Activated B cell treated with CpG ODN at 0.5 μM for 24 hours (primary cell): ENCODE measurements at regions not wholly inside any gene's neighbourhood (a gene's known extent, or its start where the extent isn't known, plus 50 kb on each side); places are given as distances from the start of the nearest gene placed in this dataset.

Experiments
- ATAC-seq: fragments of 200-7000 bp; cut with Tn5 transposase; one replicate; pipeline ENCODE4 v1.10.0; 2021; ENCODE audit warnings: low read depth, mild to moderate bottlenecking, moderate library complexity
- CTCF ChIA-PET: fragments of 350-600 bp; sonication (Branson Sonifier 250); formaldehyde crosslinking; loops from one replicate; lab custom pipeline; 2021; ENCODE audit warnings: antibody characterized with exemption; lab: Charles Lee
- POLR2A ChIA-PET: fragments of 350-600 bp; sonication (Branson Sonifier 250); formaldehyde crosslinking; loops from one replicate; lab custom pipeline; 2021; ENCODE audit warnings: antibody characterized with exemption; lab: Charles Lee
- DNase-seq: peaks from one replicate; pipeline ENCODE4 v3.0.0; 2022
- H3K27ac Mint-ChIP-seq: one replicate; pipeline ENCODE4 v1.8.0; 2020; ENCODE audit warnings: mixed read lengths
- H3K27me3 Mint-ChIP-seq: one replicate; pipeline ENCODE4 v1.8.0; 2021; ENCODE audit warnings: mixed read lengths
- H3K36me3 Mint-ChIP-seq: one replicate; pipeline ENCODE4 v1.8.0; 2021; ENCODE audit warnings: low read depth, mixed read lengths
- H3K4me1 Mint-ChIP-seq: one replicate; pipeline ENCODE4 v1.8.0; 2021; ENCODE audit warnings: mixed read lengths
- H3K4me3 Mint-ChIP-seq: one replicate; pipeline ENCODE4 v1.8.0; 2020; ENCODE audit warnings: mild to moderate bottlenecking, mixed read lengths
- H3K9me3 Mint-ChIP-seq: one replicate; pipeline ENCODE4 v1.8.0; 2020; ENCODE audit warnings: mixed read lengths
- CTCF ChIP-seq: fragments of 200-600 bp; IDR thresholded peaks from one replicate; pipeline ENCODE4 v1.8.0; 2022; ENCODE audit warnings: antibody characterized with exemption, mild to moderate bottlenecking
- intact Hi-C: fragments of 100-400 bp; cut with micrococcal nuclease; formaldehyde crosslinking; loops from one replicate; pipeline ENCODE4 v1.15.1; 2024

GRCh38 chr2:19086231-19086651 lies 272.2 kb downstream of the OSR1 start:
- no peaks in the 10 kb centered on the region for H3K27me3 Mint-ChIP-seq
- H3K4me3 Mint-ChIP-seq = no peak overlapping the region
- H3K9me3 Mint-ChIP-seq = peaks cover 3% of the 10 kb centered on the region
- DNase-seq (no peak), ATAC-seq (no peak)
- CTCF ChIA-PET = no interaction called here
- no peak overlapping the region for H3K27ac Mint-ChIP-seq
- intact Hi-C loops = no loop called here
- POLR2A ChIA-PET = no interaction called here
- no peak for TF ChIP-seq CTCF
- H3K36me3 Mint-ChIP-seq = no peaks in the 10 kb centered on the region
- H3K4me1 Mint-ChIP-seq = no peaks in the 10 kb centered on the region

GRCh38 chr2:19078709-19079108 lies 279.7 kb downstream of the OSR1 start:
- DNase-seq (no peak), ATAC-seq (no peak)
- TF ChIP-seq CTCF = no peak
- Mint-ChIP-seq H3K36me3 (no peaks in the 10 kb centered on the region), H3K9me3 (peaks cover 2% of the 10 kb centered on the region), H3K4me1 (no peaks in the 10 kb centered on the region), H3K27ac (no peak overlapping the region), H3K27me3 (no peaks in the 10 kb centered on the region), H3K4me3 (no peak overlapping the region)
- intact Hi-C loops = no loop called here
- POLR2A ChIA-PET = no interaction called here
- CTCF ChIA-PET = no interaction called here

- DNase-seq = no peak
- H3K4me3 Mint-ChIP-seq = no peak overlapping the region
- CTCF ChIA-PET = no interaction called here
- TF ChIP-seq CTCF = no peak
- no peaks in the 10 kb centered on the region for H3K4me1 Mint-ChIP-seq
- no peaks in the 10 kb centered on the region for H3K27me3 Mint-ChIP-seq
- POLR2A ChIA-PET = no interaction called here
- H3K36me3 Mint-ChIP-seq = no peaks in the 10 kb centered on the region
- intact Hi-C loops = no loop called here
- no peak overlapping the region for H3K27ac Mint-ChIP-seq
- H3K9me3 Mint-ChIP-seq = no peaks in the 10 kb centered on the region
- ATAC-seq = no peak
Measured at GRCh38 chr2:19073522-19073921, 284.9 kb downstream of the OSR1 start.

- ChIA-PET POLR2A (no interaction called here), CTCF (no interaction called here)
- Mint-ChIP-seq H3K4me1 (no peaks in the 10 kb centered on the region), H3K36me3 (no peaks in the 10 kb centered on the region), H3K27me3 (no peaks in the 10 kb centered on the region), H3K4me3 (no peak overlapping the region), H3K27ac (no peak overlapping the region), H3K9me3 (no peaks in the 10 kb centered on the region)
- DNase-seq (no peak), ATAC-seq (no peak)
- intact Hi-C loops = no loop called here
- no peak for TF ChIP-seq CTCF
Measured at GRCh38 chr2:19072161-19072560, 286.3 kb downstream of the OSR1 start.

GRCh38 chr2:19070886-19071285 lies 287.5 kb downstream of the OSR1 start:
- Mint-ChIP-seq H3K4me3 (no peak overlapping the region), H3K27me3 (no peaks in the 10 kb centered on the region), H3K27ac (no peak overlapping the region), H3K9me3 (no peaks in the 10 kb centered on the region), H3K36me3 (no peaks in the 10 kb centered on the region), H3K4me1 (no peaks in the 10 kb centered on the region)
- ATAC-seq (no peak), DNase-seq (no peak)
- no peak for TF ChIP-seq CTCF
- intact Hi-C loops = no loop called here
- ChIA-PET CTCF (no interaction called here), POLR2A (no interaction called here)
